ENCODE measurements at regions not wholly inside any gene's neighbourhood (a gene's known extent, or its start where the extent isn't known, plus 50 kb on each side); places are given as distances from the start of the nearest gene placed in this dataset.

GRCh38 chr3:73884361-73884760 is 259.6 kb upstream of the PDZRN3 start:
- TF ChIP-seq, protein P1, sequence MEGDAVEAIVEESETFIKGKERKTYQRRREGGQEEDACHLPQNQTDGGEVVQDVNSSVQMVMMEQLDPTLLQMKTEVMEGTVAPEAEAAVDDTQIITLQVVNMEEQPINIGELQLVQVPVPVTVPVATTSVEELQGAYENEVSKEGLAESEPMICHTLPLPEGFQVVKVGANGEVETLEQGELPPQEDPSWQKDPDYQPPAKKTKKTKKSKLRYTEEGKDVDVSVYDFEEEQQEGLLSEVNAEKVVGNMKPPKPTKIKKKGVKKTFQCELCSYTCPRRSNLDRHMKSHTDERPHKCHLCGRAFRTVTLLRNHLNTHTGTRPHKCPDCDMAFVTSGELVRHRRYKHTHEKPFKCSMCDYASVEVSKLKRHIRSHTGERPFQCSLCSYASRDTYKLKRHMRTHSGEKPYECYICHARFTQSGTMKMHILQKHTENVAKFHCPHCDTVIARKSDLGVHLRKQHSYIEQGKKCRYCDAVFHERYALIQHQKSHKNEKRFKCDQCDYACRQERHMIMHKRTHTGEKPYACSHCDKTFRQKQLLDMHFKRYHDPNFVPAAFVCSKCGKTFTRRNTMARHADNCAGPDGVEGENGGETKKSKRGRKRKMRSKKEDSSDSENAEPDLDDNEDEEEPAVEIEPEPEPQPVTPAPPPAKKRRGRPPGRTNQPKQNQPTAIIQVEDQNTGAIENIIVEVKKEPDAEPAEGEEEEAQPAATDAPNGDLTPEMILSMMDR (IDR thresholded peaks at IDR 0.05), result no peak
- no peak for TF ChIP-seq EZH2 (IDR thresholded peaks at IDR 0.05)
- TF ChIP-seq EZH2phosphoT487 (IDR thresholded peaks at IDR 0.05), result no peak

Measured in neural progenitor cell (in vitro differentiated cells).